Stimulated activated CD4-positive, alpha-beta T cell treated with anti-CD3 and anti-CD28 coated beads, Interleukin-15, amount 100 ng/mL, for 24 hours (primary cell): ENCODE measurements at regions not wholly inside any gene's neighbourhood (a gene's known extent, or its start where the extent isn't known, plus 50 kb on each side); places are given as distances from the start of the nearest gene placed in this dataset.

ENCODE experiments used
- DNase-seq: peaks from one replicate; pipeline ENCODE4 v3.0.0-alpha.2; 2020

GRCh38 chr9:105065098-105066088 lies 137.4 kb upstream of the ABCA1 start:
- DNase-seq: no peak

GRCh38 chr9:105066275-105066865 lies 138.4 kb upstream of the ABCA1 start:
- DNase-seq: no peak

- no peak for DNase-seq
Measured at GRCh38 chr9:105067895-105068580, 140.1 kb upstream of the ABCA1 start.

- DNase-seq: no peak
Measured at GRCh38 chr9:105069285-105069684, 141.3 kb upstream of the ABCA1 start.

GRCh38 chr9:105069696-105070095 lies 141.7 kb upstream of the ABCA1 start:
- DNase-seq: no peak

GRCh38 chr9:105070176-105070575 lies 142.2 kb upstream of the ABCA1 start:
- DNase-seq: no peak

GRCh38 chr9:105072476-105072875 lies 144.5 kb upstream of the ABCA1 start:
- no peak for DNase-seq

GRCh38 chr9:105073147-105073546 lies 145.2 kb upstream of the ABCA1 start:
- no peak for DNase-seq

GRCh38 chr9:105074491-105074890 lies 146.5 kb upstream of the ABCA1 start:
- no peak for DNase-seq

GRCh38 chr9:105076729-105077128 lies 148.8 kb upstream of the ABCA1 start:
- DNase-seq: no peak

GRCh38 chr9:105079457-105079856 lies 151.5 kb upstream of the ABCA1 start:
- DNase-seq: no peak

GRCh38 chr9:105082843-105083242 lies 154.9 kb upstream of the ABCA1 start:
- no peak for DNase-seq

GRCh38 chr9:105083256-105083655 lies 155.3 kb upstream of the ABCA1 start:
- no peak for DNase-seq

- DNase-seq: no peak
Measured at GRCh38 chr9:105087910-105088898, 156.2 kb upstream of the SLC44A1 start.

GRCh38 chr9:105089874-105090273 lies 154.6 kb upstream of the SLC44A1 start:
- DNase-seq: no peak

GRCh38 chr9:105091004-105091640 lies 153.3 kb upstream of the SLC44A1 start:
- DNase-seq: no peak

GRCh38 chr9:105093685-105094084 lies 150.8 kb upstream of the SLC44A1 start:
- no peak for DNase-seq

- no peak for DNase-seq
Measured at GRCh38 chr9:105098370-105098769, 146.1 kb upstream of the SLC44A1 start.

- no peak for DNase-seq
Measured at GRCh38 chr9:105103776-105104175, 140.7 kb upstream of the SLC44A1 start.

- DNase-seq: peak; percentile 40
Measured at GRCh38 chr9:105114318-105114717, 130.1 kb upstream of the SLC44A1 start.

- DNase-seq: peak; percentile 36
Measured at GRCh38 chr9:105114964-105115728, 129.3 kb upstream of the SLC44A1 start.
